CD4-positive, CD25-positive, alpha-beta regulatory T cell (primary cell): ENCODE measurements at regions not wholly inside any gene's neighbourhood (a gene's known extent, or its start where the extent isn't known, plus 50 kb on each side); places are given as distances from the start of the nearest gene placed in this dataset.

Experiments
- ATAC-seq, 2 donors: fragments of 150-1000 bp; cut with Tn5 transposase; one replicate each; pipeline ENCODE4 v1.10.0; 2021; ENCODE audit warnings: low read depth in 2 of 2, moderate number of reproducible peaks in 2 of 2, moderate library complexity in 1 of 2
- DNase-seq, 3 donors: peaks; one replicate each; pipeline versions ENCODE4 v3.0.0 to v3.0.0-alpha.2; 2012 to 2022; ENCODE audit warnings: mixed read lengths in 1 of 3
- H3K27ac ChIP-seq: one replicate; pipeline ENCODE4 v1.7.0; 2013; ENCODE audit warnings: mild to moderate bottlenecking, low read length; ENCODE audit not compliant: insufficient read depth, poor library complexity, severe bottlenecking
- H3K27me3 ChIP-seq: one replicate; pipeline ENCODE4 v1.7.0; 2013; ENCODE audit warnings: low read length; ENCODE audit not compliant: control insufficient read depth, insufficient read depth
- H3K36me3 ChIP-seq: one replicate; pipeline ENCODE4 v1.7.0; 2013; ENCODE audit warnings: mild to moderate bottlenecking, low read length, moderate library complexity; ENCODE audit not compliant: control insufficient read depth, insufficient read depth
- H3K4me1 ChIP-seq: 2 replicates; pipeline ENCODE4 v1.7.0; 2013; ENCODE audit warnings: mild to moderate bottlenecking, low read length; ENCODE audit not compliant: insufficient read depth, control insufficient read depth, poor library complexity, severe bottlenecking
- H3K4me3 ChIP-seq: one replicate; pipeline ENCODE4 v1.7.0; 2013; ENCODE audit warnings: low read depth, mild to moderate bottlenecking, low read length, moderate library complexity
- H3K9me3 ChIP-seq, 2 experiments: 1 replicate in 1 of 2; 2 replicates in 1 of 2; pipeline ENCODE4 v1.7.0; 2013; ENCODE audit warnings: low read length in 2 of 2, mild to moderate bottlenecking in 1 of 2, moderate library complexity in 1 of 2; ENCODE audit not compliant: control insufficient read depth in 2 of 2
- H3K27ac Mint-ChIP-seq, 3 donors: one replicate each; pipeline ENCODE4 v1.8.0; 2020 to 2022; ENCODE audit warnings: mild to moderate bottlenecking in 3 of 3, mixed read lengths in 3 of 3, moderate library complexity in 2 of 3
- H3K27me3 Mint-ChIP-seq: one replicate; pipeline ENCODE4 v1.8.0; 2022; ENCODE audit warnings: mild to moderate bottlenecking, mixed read lengths
- H3K36me3 Mint-ChIP-seq: one replicate; pipeline ENCODE4 v1.8.0; 2020; ENCODE audit warnings: mixed read lengths
- H3K4me1 Mint-ChIP-seq, 4 donors: one replicate each; pipeline ENCODE4 v1.8.0; 2020 to 2022; ENCODE audit warnings: mixed read lengths in 4 of 4, mild to moderate bottlenecking in 1 of 4
- H3K4me3 Mint-ChIP-seq, 4 donors: one replicate each; pipeline ENCODE4 v1.8.0; 2020 to 2022; ENCODE audit warnings: mild to moderate bottlenecking in 4 of 4, mixed read lengths in 4 of 4, moderate library complexity in 3 of 4
- H3K9me3 Mint-ChIP-seq, 7 donors: one replicate each; pipeline ENCODE4 v1.8.0; 2020 to 2022; ENCODE audit warnings: mixed read lengths in 7 of 7, mild to moderate bottlenecking in 3 of 7, moderate library complexity in 2 of 7

DNA sequence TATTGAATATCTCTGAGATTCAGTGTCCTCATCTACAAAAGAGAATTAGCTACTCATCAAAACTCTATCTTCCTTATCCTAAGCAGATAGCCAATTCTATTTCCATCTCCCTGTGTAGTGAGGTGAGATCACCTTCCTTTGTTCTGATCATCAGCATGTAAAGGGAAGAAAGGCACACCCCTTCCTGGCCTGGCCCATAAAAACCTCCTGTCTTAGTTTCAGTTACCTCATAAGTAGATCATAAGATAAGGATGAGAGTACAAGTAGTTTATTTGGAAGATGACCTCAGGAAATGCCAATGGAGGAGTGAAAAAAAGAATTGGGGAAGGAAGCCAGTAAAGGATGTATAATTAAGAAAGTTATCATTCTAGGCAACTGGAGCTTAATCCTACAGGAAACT is 114.5 kb upstream of the GADL1 start:
- Histone ChIP-seq H3K27ac (no peak overlapping the region), H3K36me3 (no peaks in the 10 kb centered on the region), H3K4me1 (no peaks in the 10 kb centered on the region), H3K9me3 (no peaks in the 10 kb centered on the region), H3K27me3 (no peaks in the 10 kb centered on the region), H3K4me3 (no peak overlapping the region)
- ATAC-seq = no peak
- H3K9me3 Mint-ChIP-seq = peaks cover 0 to 6% (median 0%) of the 10 kb centered on the region in 7 donors
- no peaks in the 10 kb centered on the region for H3K27me3 Mint-ChIP-seq
- H3K27ac Mint-ChIP-seq = no peak overlapping the region
- H3K36me3 Mint-ChIP-seq = no peaks in the 10 kb centered on the region
- H3K4me1 Mint-ChIP-seq = no peaks in the 10 kb centered on the region
- no peak overlapping the region for H3K4me3 Mint-ChIP-seq
- DNase-seq = peak in 1 of 3 donors; percentile 31

- H3K4me1 Mint-ChIP-seq = no peaks in the 10 kb centered on the region
- no peaks in the 10 kb centered on the region for H3K36me3 Mint-ChIP-seq
- Histone ChIP-seq H3K4me1 (no peaks in the 10 kb centered on the region), H3K4me3 (no peak overlapping the region), H3K27me3 (no peaks in the 10 kb centered on the region), H3K36me3 (no peaks in the 10 kb centered on the region), H3K9me3 (no peaks in the 10 kb centered on the region), H3K27ac (no peak overlapping the region)
- no peaks in the 10 kb centered on the region for H3K27me3 Mint-ChIP-seq
- H3K27ac Mint-ChIP-seq = no peak overlapping the region
- peaks cover 0 to 6% (median 0%) of the 10 kb centered on the region in 7 donors for H3K9me3 Mint-ChIP-seq
- ATAC-seq (no peak), DNase-seq (no peak)
- H3K4me3 Mint-ChIP-seq = no peak overlapping the region
Observed at GRCh38 chr3:31009881-31010280, 115.4 kb upstream of the GADL1 start.

DNA sequence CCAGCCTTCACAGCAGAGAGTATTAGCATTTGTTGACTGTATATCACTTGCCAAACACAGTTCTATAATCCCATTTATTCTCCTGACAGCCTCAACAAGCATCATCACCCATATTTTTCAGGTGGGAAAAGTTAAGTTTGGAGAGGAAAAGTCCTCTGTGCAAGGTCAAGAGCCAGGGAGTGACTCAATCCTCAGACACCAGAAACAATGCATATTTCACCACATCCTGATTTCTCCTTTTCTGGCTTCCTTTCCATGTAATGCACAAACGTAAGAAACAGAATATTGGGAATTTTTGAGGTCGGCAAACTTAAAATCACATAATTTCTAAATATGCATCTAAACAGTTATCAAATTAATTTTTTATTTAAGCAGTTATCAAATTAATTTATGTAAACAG is 116.0 kb upstream of the GADL1 start:
- Histone ChIP-seq H3K27me3 (no peaks in the 10 kb centered on the region), H3K4me1 (no peaks in the 10 kb centered on the region), H3K9me3 (no peaks in the 10 kb centered on the region), H3K36me3 (no peaks in the 10 kb centered on the region), H3K4me3 (no peak overlapping the region), H3K27ac (no peak overlapping the region)
- Mint-ChIP-seq H3K27me3 (no peaks in the 10 kb centered on the region), H3K27ac (no peak overlapping the region), H3K9me3 (peaks cover 0 to 6% (median 0%) of the 10 kb centered on the region in 7 donors), H3K4me3 (no peak overlapping the region), H3K36me3 (no peaks in the 10 kb centered on the region), H3K4me1 (no peaks in the 10 kb centered on the region)
- ATAC-seq = no peak
- DNase-seq = no peak

- ATAC-seq (no peak), DNase-seq (no peak)
- no peaks in the 10 kb centered on the region for H3K36me3 ChIP-seq
- Mint-ChIP-seq H3K36me3 (no peaks in the 10 kb centered on the region), H3K27me3 (no peaks in the 10 kb centered on the region), H3K4me1 (no peaks in the 10 kb centered on the region), H3K27ac (no peak overlapping the region), H3K4me3 (no peak overlapping the region), H3K9me3 (peaks cover 0 to 6% (median 0%) of the 10 kb centered on the region in 7 donors)
- H3K27me3 ChIP-seq = no peaks in the 10 kb centered on the region
- no peak overlapping the region for H3K27ac ChIP-seq
- no peak overlapping the region for H3K4me3 ChIP-seq
- no peaks in the 10 kb centered on the region for H3K9me3 ChIP-seq
- H3K4me1 ChIP-seq = no peaks in the 10 kb centered on the region
Observed at GRCh38 chr3:31011380-31011779, 116.9 kb upstream of the GADL1 start.

DNA sequence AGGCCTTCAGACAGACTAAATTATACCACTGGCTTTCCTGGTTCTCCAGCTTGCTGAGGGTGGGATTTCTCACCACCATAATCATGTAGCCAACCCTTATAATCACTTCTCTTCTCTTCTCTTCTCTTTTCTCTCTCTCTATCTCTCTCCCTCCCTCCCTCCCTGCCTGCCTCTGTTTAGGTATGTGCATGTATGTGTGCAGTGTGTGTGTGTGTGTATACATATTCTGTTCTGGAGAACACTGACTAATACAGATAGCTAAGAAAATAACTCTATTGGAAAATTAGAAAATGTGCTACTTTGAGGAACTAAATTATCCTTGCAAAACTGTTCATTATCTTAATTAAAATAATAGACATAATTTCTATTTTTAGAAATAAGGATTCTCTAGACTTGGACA is 118.6 kb upstream of the GADL1 start:
- no peak for DNase-seq
- Histone ChIP-seq H3K9me3 (no peaks in the 10 kb centered on the region), H3K4me3 (no peak overlapping the region), H3K36me3 (no peaks in the 10 kb centered on the region), H3K27ac (no peak overlapping the region), H3K4me1 (no peaks in the 10 kb centered on the region), H3K27me3 (no peaks in the 10 kb centered on the region)
- H3K36me3 Mint-ChIP-seq = no peaks in the 10 kb centered on the region
- no peaks in the 10 kb centered on the region for H3K27me3 Mint-ChIP-seq
- ATAC-seq = no peak
- H3K4me3 Mint-ChIP-seq = no peak overlapping the region
- no peaks in the 10 kb centered on the region for H3K4me1 Mint-ChIP-seq
- H3K9me3 Mint-ChIP-seq = peaks cover 0 to 6% (median 0%) of the 10 kb centered on the region in 7 donors
- no peak overlapping the region for H3K27ac Mint-ChIP-seq

GRCh38 chr3:31013843-31014242 is 119.4 kb upstream of the GADL1 start:
- no peak overlapping the region for H3K4me3 ChIP-seq
- no peak overlapping the region for H3K27ac Mint-ChIP-seq
- H3K9me3 Mint-ChIP-seq = peaks cover 0 to 5% (median 0%) of the 10 kb centered on the region in 7 donors

GRCh38 chr3:31014317-31015040 is 120.0 kb upstream of the GADL1 start:
- Mint-ChIP-seq H3K27me3 (no peaks in the 10 kb centered on the region), H3K4me3 (no peak overlapping the region), H3K4me1 (no peaks in the 10 kb centered on the region), H3K9me3 (peaks cover 0 to 3% (median 0%) of the 10 kb centered on the region in 7 donors), H3K27ac (no peak overlapping the region), H3K36me3 (no peaks in the 10 kb centered on the region)
- Histone ChIP-seq H3K36me3 (no peaks in the 10 kb centered on the region), H3K27ac (no peak overlapping the region), H3K4me3 (no peak overlapping the region), H3K4me1 (no peaks in the 10 kb centered on the region), H3K9me3 (no peaks in the 10 kb centered on the region), H3K27me3 (no peaks in the 10 kb centered on the region)
- DNase-seq = no peak
- ATAC-seq = no peak

More at GRCh38 chr3:31013843-31014242, 119.4 kb upstream of the GADL1 start:
- H3K27me3 Mint-ChIP-seq = no peaks in the 10 kb centered on the region
- DNase-seq (no peak), ATAC-seq (no peak)
- Histone ChIP-seq H3K4me1 (no peaks in the 10 kb centered on the region), H3K36me3 (no peaks in the 10 kb centered on the region), H3K27me3 (no peaks in the 10 kb centered on the region), H3K27ac (no peak overlapping the region), H3K9me3 (no peaks in the 10 kb centered on the region)
- H3K4me3 Mint-ChIP-seq = no peak overlapping the region
- no peaks in the 10 kb centered on the region for H3K36me3 Mint-ChIP-seq
- no peaks in the 10 kb centered on the region for H3K4me1 Mint-ChIP-seq

GRCh38 chr3:31016196-31016595 is 121.7 kb upstream of the GADL1 start:
- Mint-ChIP-seq H3K4me1 (no peaks in the 10 kb centered on the region), H3K27ac (no peak overlapping the region)

More at GRCh38 chr3:31016196-31016595, 121.7 kb upstream of the GADL1 start:
- DNase-seq (no peak), ATAC-seq (no peak)
- H3K27ac ChIP-seq = no peak overlapping the region
- peaks cover 0 to 4% (median 2%) of the 10 kb centered on the region in 7 donors for H3K9me3 Mint-ChIP-seq
- H3K4me3 Mint-ChIP-seq = no peak overlapping the region
- H3K36me3 ChIP-seq = no peaks in the 10 kb centered on the region
- H3K36me3 Mint-ChIP-seq = no peaks in the 10 kb centered on the region
- no peak overlapping the region for H3K4me3 ChIP-seq
- H3K27me3 Mint-ChIP-seq = no peaks in the 10 kb centered on the region
- H3K27me3 ChIP-seq = no peaks in the 10 kb centered on the region
- H3K4me1 ChIP-seq = no peaks in the 10 kb centered on the region
- H3K9me3 ChIP-seq = no peaks in the 10 kb centered on the region
